ENCODE measurements at regions not wholly inside any gene's neighbourhood (a gene's known extent, or its start where the extent isn't known, plus 50 kb on each side); places are given as distances from the start of the nearest gene placed in this dataset.

GRCh38 chr4:23117826-23118225, 425.1 kb downstream of the GBA3 start:
- TF ChIP-seq POLR2A (IDR thresholded peaks at IDR 0.05) (no peak), CTCF (IDR thresholded peaks at IDR 0.05) (no peak)
